ENCODE measurements at regions not wholly inside any gene's neighbourhood (a gene's known extent, or its start where the extent isn't known, plus 50 kb on each side); places are given as distances from the start of the nearest gene placed in this dataset.

DNA sequence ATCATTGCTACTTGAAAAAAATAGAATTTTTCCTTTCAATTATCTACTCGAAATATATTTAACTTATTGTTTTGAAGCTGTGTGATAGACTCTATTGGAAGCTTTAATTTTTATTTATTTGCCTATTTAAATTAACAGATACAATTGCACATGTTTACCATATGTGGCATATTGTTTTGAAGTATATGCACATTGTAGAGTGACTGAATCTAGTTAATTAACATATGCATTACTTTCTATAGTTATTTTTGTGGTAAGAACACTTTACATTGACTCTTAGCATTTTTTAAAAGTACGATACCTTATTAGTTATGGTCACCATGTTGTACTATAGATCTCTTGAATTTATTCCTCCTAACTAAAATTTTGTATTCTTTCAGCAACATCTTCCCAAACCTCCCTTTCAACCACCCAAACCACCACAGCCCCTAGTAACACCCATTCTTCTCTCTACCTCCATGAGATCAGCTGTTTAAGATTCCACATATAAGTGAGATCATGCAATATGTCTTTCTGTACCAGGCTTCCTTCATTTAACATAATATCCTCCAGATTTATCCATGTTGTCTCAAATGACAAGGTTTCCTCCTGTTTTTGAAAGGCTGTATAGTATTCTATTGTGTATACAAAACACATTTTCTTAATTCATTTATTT is 58.5 kb upstream of the SPHKAP start:
- TF ChIP-seq, protein P1, sequence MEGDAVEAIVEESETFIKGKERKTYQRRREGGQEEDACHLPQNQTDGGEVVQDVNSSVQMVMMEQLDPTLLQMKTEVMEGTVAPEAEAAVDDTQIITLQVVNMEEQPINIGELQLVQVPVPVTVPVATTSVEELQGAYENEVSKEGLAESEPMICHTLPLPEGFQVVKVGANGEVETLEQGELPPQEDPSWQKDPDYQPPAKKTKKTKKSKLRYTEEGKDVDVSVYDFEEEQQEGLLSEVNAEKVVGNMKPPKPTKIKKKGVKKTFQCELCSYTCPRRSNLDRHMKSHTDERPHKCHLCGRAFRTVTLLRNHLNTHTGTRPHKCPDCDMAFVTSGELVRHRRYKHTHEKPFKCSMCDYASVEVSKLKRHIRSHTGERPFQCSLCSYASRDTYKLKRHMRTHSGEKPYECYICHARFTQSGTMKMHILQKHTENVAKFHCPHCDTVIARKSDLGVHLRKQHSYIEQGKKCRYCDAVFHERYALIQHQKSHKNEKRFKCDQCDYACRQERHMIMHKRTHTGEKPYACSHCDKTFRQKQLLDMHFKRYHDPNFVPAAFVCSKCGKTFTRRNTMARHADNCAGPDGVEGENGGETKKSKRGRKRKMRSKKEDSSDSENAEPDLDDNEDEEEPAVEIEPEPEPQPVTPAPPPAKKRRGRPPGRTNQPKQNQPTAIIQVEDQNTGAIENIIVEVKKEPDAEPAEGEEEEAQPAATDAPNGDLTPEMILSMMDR (IDR thresholded peaks at IDR 0.05; ENCODE audit: insufficient read depth, low read length, poor library complexity, severe bottlenecking): no peak
- no peak for TF ChIP-seq EZH2phosphoT487 (conservative IDR thresholded peaks at IDR 0.05; ENCODE audit: low read length)
